CD14-positive monocyte (primary cell): ENCODE measurements at regions not wholly inside any gene's neighbourhood (a gene's known extent, or its start where the extent isn't known, plus 50 kb on each side); places are given as distances from the start of the nearest gene placed in this dataset.
A peak's percentile ranks its signal among the peaks of the same experiment; 100 is the strongest.

Experiments used
- DNase-seq, 3 donors: peaks; one replicate each; pipeline ENCODE4 v3.0.0-alpha.2; 2011 to 2022
- H2AFZ ChIP-seq: 2 replicates; pipeline ENCODE4 v1.6.0; 2012; ENCODE audit warnings: mild to moderate bottlenecking, low read depth, low read length, inconsistent platforms; ENCODE audit not compliant: insufficient read depth, poor library complexity, severe bottlenecking
- H3K27ac ChIP-seq, 2 donors: 1 replicate in 1 of 2; 2 replicates in 1 of 2; pipeline ENCODE4 v1.5.1; 2012 to 2013; ENCODE audit warnings: low read length in 2 of 2, control low read depth in 1 of 2, inconsistent platforms in 1 of 2, low read depth in 1 of 2, mild to moderate bottlenecking in 1 of 2
- H3K27me3 ChIP-seq, 2 donors: one replicate each; pipeline versions ENCODE4 v1.6.0 to v1.6.1; 2011 to 2013; ENCODE audit warnings: low read length in 2 of 2; ENCODE audit not compliant: control insufficient read depth in 2 of 2, insufficient read depth in 2 of 2
- H3K36me3 ChIP-seq, 2 donors: replicated peaks in 1 of 2; 1 replicate in 1 of 2; 2 replicates in 1 of 2; pipeline versions ENCODE4 v1.5.1 to v1.6.1; 2012 to 2013; ENCODE audit warnings: low read length in 2 of 2, control low read depth in 1 of 2, inconsistent platforms in 1 of 2, mild to moderate bottlenecking in 1 of 2; ENCODE audit not compliant: insufficient read depth in 2 of 2, control insufficient read depth in 1 of 2
- H3K4me1 ChIP-seq, 2 donors: 1 replicate in 1 of 2; 2 replicates in 1 of 2; pipeline versions ENCODE4 v1.5.1 to v1.6.1; 2012 to 2013; ENCODE audit warnings: low read length in 2 of 2, control low read depth in 1 of 2, inconsistent platforms in 1 of 2, mild to moderate bottlenecking in 1 of 2, moderate library complexity in 1 of 2; ENCODE audit not compliant: insufficient read depth in 2 of 2, control insufficient read depth in 1 of 2
- H3K4me2 ChIP-seq: replicated peaks from 2 replicates; pipeline ENCODE3; 2012; ENCODE audit warnings: low read length, moderate library complexity, mild to moderate bottlenecking; ENCODE audit not compliant: poor library complexity, severe bottlenecking; ENCODE audit errors: extremely low read depth
- H3K4me3 ChIP-seq, 3 experiments: fragments of 200-600 bp in 1 of 3; sonication (generic) in 1 of 3; replicated peaks in 1 of 3; 1 replicate in 2 of 3; 2 replicates in 1 of 3; pipeline ENCODE4 v1.5.1; 2011 to 2013; ENCODE audit warnings: low read length in 3 of 3, mild to moderate bottlenecking in 3 of 3, control low read depth in 2 of 3, low read depth in 2 of 3, inconsistent platforms in 1 of 3, moderate library complexity in 1 of 3
- H3K79me2 ChIP-seq: 2 replicates; pipeline ENCODE4 v1.6.0; 2012; ENCODE audit warnings: mild to moderate bottlenecking, control low read depth, inconsistent platforms, low read length, moderate library complexity; ENCODE audit not compliant: insufficient read depth
- H3K9ac ChIP-seq: 2 replicates; pipeline ENCODE4 v1.6.0; 2017; ENCODE audit warnings: low read length, mild to moderate bottlenecking; ENCODE audit not compliant: insufficient read depth, poor library complexity, severe bottlenecking
- H3K9me3 ChIP-seq, 2 donors: replicated peaks in 1 of 2; 1 replicate in 1 of 2; 2 replicates in 1 of 2; pipeline versions ENCODE4 v1.5.1 to v1.6.1; 2012 to 2013; ENCODE audit warnings: low read length in 2 of 2, control low read depth in 1 of 2; ENCODE audit not compliant: control insufficient read depth in 1 of 2, insufficient read depth in 1 of 2
- H4K20me1 ChIP-seq: 2 replicates; pipeline ENCODE4 v1.6.0; 2012; ENCODE audit warnings: mild to moderate bottlenecking, low read length, control low read depth, moderate library complexity; ENCODE audit not compliant: insufficient read depth
- H3K27ac Mint-ChIP-seq, 7 donors: one replicate each; pipeline ENCODE4 v1.8.0; 2020; ENCODE audit warnings: mild to moderate bottlenecking in 7 of 7, mixed read lengths in 7 of 7, moderate library complexity in 6 of 7, inconsistent platforms in 2 of 7
- H3K27me3 Mint-ChIP-seq, 3 donors: one replicate each; pipeline ENCODE4 v1.8.0; 2021 to 2022; ENCODE audit warnings: low read depth in 3 of 3, mild to moderate bottlenecking in 3 of 3, mixed read lengths in 3 of 3, moderate library complexity in 3 of 3, inconsistent platforms in 1 of 3
- H3K36me3 Mint-ChIP-seq, 2 donors: one replicate each; pipeline ENCODE4 v1.8.0; 2020; ENCODE audit warnings: mixed read lengths in 2 of 2, inconsistent platforms in 1 of 2, mild to moderate bottlenecking in 1 of 2
- H3K4me1 Mint-ChIP-seq: one replicate; pipeline ENCODE4 v1.8.0; 2020; ENCODE audit warnings: mild to moderate bottlenecking, mixed read lengths
- H3K4me3 Mint-ChIP-seq, 2 donors: one replicate each; pipeline ENCODE4 v1.8.0; 2020; ENCODE audit warnings: mild to moderate bottlenecking in 2 of 2, mixed read lengths in 2 of 2, moderate library complexity in 1 of 2
- H3K9me3 Mint-ChIP-seq, 7 donors: one replicate each; pipeline ENCODE4 v1.8.0; 2020 to 2022; ENCODE audit warnings: mixed read lengths in 7 of 7, mild to moderate bottlenecking in 6 of 7, moderate library complexity in 6 of 7, inconsistent platforms in 2 of 7
- WGBS: methylation state at CpG from one replicate; pipeline ENCODE4 v1.1.5; 2013; ENCODE audit warnings: missing lambda C conversion rate; ENCODE audit not compliant: insufficient coverage; 5-methylcytosine and 5-hydroxymethylcytosine counted together
- intact Hi-C, 2 donors: fragments of 100-400 bp; cut with micrococcal nuclease; formaldehyde crosslinking; loops; one replicate each; pipeline versions ENCODE4 v1.15.0 to v1.15.1; 2023
- TF ChIP-seq, protein P1 (sequence below): fragments of 200-600 bp; IDR thresholded peaks from one replicate; pipeline ENCODE4 v1.8.0; 2022; ENCODE audit warnings: antibody characterized with exemption, mild to moderate bottlenecking

DNA sequence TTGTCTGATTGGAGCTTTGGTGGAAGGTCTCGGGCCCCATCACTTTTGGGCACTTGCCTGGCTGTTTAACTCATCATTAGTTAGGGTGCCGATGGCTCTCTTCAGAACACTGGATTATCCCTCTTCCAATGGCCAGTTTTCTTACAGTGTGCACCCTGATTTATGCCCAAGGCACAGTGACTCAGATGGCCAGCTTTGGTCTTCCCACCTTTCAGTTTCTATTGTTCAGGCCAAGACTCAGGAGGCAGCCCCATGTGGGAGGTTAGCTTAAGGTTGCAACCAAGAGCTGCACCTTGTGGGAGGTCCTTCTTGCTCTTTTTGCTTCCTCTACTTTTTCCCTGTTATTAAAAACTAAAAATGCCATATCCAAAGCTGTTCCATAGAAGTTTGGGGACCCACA, 121.0 kb upstream of the ZNF91 start:
- Mint-ChIP-seq H3K9me3 (peaks cover 27 to 53% (median 48%) of the 10 kb centered on the region in 7 donors), H3K4me3 (no peak overlapping the region), H3K27me3 (no peaks in the 10 kb centered on the region), H3K36me3 (no peaks in the 10 kb centered on the region), H3K27ac (peak overlapping the region in 1 of 7 donors; percentile 6), H3K4me1 (no peaks in the 10 kb centered on the region)
- intact Hi-C loops, result no loop called here
- no peak overlapping the region for H3K27ac ChIP-seq
- H3K9me3 ChIP-seq, result peaks cover 58 to 89% of the 10 kb centered on the region in 2 donors
- H3K36me3 ChIP-seq, result no peaks in the 10 kb centered on the region
- no peak overlapping the region for H2AFZ ChIP-seq
- DNase-seq, result no peak
- no peak overlapping the region for H3K4me3 ChIP-seq
- no peaks in the 10 kb centered on the region for H3K27me3 ChIP-seq
- no peaks in the 10 kb centered on the region for H3K79me2 ChIP-seq
- no peak overlapping the region for H3K9ac ChIP-seq
- no peak overlapping the region for H3K4me2 ChIP-seq
- TF ChIP-seq, protein P1, sequence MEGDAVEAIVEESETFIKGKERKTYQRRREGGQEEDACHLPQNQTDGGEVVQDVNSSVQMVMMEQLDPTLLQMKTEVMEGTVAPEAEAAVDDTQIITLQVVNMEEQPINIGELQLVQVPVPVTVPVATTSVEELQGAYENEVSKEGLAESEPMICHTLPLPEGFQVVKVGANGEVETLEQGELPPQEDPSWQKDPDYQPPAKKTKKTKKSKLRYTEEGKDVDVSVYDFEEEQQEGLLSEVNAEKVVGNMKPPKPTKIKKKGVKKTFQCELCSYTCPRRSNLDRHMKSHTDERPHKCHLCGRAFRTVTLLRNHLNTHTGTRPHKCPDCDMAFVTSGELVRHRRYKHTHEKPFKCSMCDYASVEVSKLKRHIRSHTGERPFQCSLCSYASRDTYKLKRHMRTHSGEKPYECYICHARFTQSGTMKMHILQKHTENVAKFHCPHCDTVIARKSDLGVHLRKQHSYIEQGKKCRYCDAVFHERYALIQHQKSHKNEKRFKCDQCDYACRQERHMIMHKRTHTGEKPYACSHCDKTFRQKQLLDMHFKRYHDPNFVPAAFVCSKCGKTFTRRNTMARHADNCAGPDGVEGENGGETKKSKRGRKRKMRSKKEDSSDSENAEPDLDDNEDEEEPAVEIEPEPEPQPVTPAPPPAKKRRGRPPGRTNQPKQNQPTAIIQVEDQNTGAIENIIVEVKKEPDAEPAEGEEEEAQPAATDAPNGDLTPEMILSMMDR, result no peak
- H4K20me1 ChIP-seq, result no peaks in the 10 kb centered on the region
- WGBS, result 100% methylated on average over 1 of the region's 2 CpGs
- H3K4me1 ChIP-seq, result no peaks in the 10 kb centered on the region

- no peak overlapping the region for H3K4me2 ChIP-seq
Observed at GRCh38 chr19:23515551-23515950, 120.3 kb upstream of the ZNF91 start.

More at GRCh38 chr19:23515551-23515950, 120.3 kb upstream of the ZNF91 start:
- H3K9ac ChIP-seq, result no peak overlapping the region
- H3K27me3 ChIP-seq, result no peaks in the 10 kb centered on the region
- TF ChIP-seq, protein P1, result no peak
- no peak overlapping the region for H3K27ac ChIP-seq
- Mint-ChIP-seq H3K9me3 (peaks cover 23 to 56% (median 51%) of the 10 kb centered on the region in 7 donors), H3K36me3 (no peaks in the 10 kb centered on the region), H3K4me3 (no peak overlapping the region), H3K4me1 (no peaks in the 10 kb centered on the region), H3K27me3 (no peaks in the 10 kb centered on the region), H3K27ac (no peak overlapping the region)
- no peaks in the 10 kb centered on the region for H3K36me3 ChIP-seq
- intact Hi-C loops, result no loop called here
- no peaks in the 10 kb centered on the region for H3K4me1 ChIP-seq
- no peaks in the 10 kb centered on the region for H4K20me1 ChIP-seq
- H2AFZ ChIP-seq, result no peak overlapping the region
- H3K4me3 ChIP-seq, result no peak overlapping the region
- no peak for DNase-seq
- H3K9me3 ChIP-seq, result peaks cover 57 to 86% of the 10 kb centered on the region in 2 donors
- H3K79me2 ChIP-seq, result no peaks in the 10 kb centered on the region
- WGBS, result no CpG with 5 or more reads among the region's 1 CpG
